WTC11 (cell line): ENCODE measurements at regions not wholly inside any gene's neighbourhood (a gene's known extent, or its start where the extent isn't known, plus 50 kb on each side); places are given as distances from the start of the nearest gene placed in this dataset.

ENCODE experiments used
- ATAC-seq: fragments of 200-7000 bp; cut with Tn5 transposase; 2 replicates; pipeline ENCODE4 v1.10.0; 2021; ENCODE audit warnings: mild to moderate bottlenecking, moderate library complexity
- CTCF ChIA-PET: fragments of 300-600 bp; sonication (Branson Sonifier 250); formaldehyde crosslinking; loops from one replicate; lab custom pipeline; 2021; ENCODE audit warnings: antibody characterized with exemption; lab: Charles Lee
- POLR2A ChIA-PET: fragments of 350-600 bp; sonication (Branson Sonifier 250); formaldehyde crosslinking; loops from one replicate; lab custom pipeline; 2021; ENCODE audit warnings: antibody characterized with exemption; lab: Charles Lee
- DNase-seq: peaks from one replicate; pipeline ENCODE4 v3.0.0; 2021; ENCODE audit warnings: low spot score
- H3K27ac Mint-ChIP-seq: 2 replicates; pipeline ENCODE4 v1.8.0; 2021; ENCODE audit warnings: mixed read lengths
- H3K27me3 Mint-ChIP-seq: 2 replicates; pipeline ENCODE4 v1.8.0; 2021; ENCODE audit warnings: low read depth, mild to moderate bottlenecking, moderate library complexity, mixed read lengths
- H3K36me3 Mint-ChIP-seq: 2 replicates; pipeline ENCODE4 v1.8.0; 2021; ENCODE audit warnings: mixed read lengths
- H3K4me1 Mint-ChIP-seq: 2 replicates; pipeline ENCODE4 v1.8.0; 2022; ENCODE audit warnings: mixed read lengths
- H3K4me3 Mint-ChIP-seq: 2 replicates; pipeline ENCODE4 v1.8.0; 2021; ENCODE audit warnings: mild to moderate bottlenecking, moderate library complexity, mixed read lengths
- H3K9me3 Mint-ChIP-seq: 2 replicates; pipeline ENCODE4 v1.8.0; 2021; ENCODE audit warnings: mixed read lengths
- CBFB ChIP-seq: sonication (generic); formaldehyde crosslinking; IDR thresholded peaks from 2 replicates; pipeline ENCODE4 v1.8.1; 2022; ENCODE audit warnings: mild to moderate bottlenecking, low read depth, missing genetic modification reagents
- ESRRA ChIP-seq: sonication (generic); formaldehyde crosslinking; IDR thresholded peaks from 2 replicates; pipeline ENCODE4 v1.8.1; 2022; ENCODE audit warnings: mild to moderate bottlenecking, missing genetic modification reagents, borderline replicate concordance
- ETV6 ChIP-seq: sonication (generic); formaldehyde crosslinking; IDR thresholded peaks from 2 replicates; pipeline ENCODE4 v1.8.1; 2022; ENCODE audit warnings: mild to moderate bottlenecking, missing genetic modification reagents
- FOXK1 ChIP-seq: sonication (generic); formaldehyde crosslinking; IDR thresholded peaks from 2 replicates; pipeline ENCODE4 v1.8.0; 2022; ENCODE audit warnings: mild to moderate bottlenecking, moderate library complexity, missing genetic modification reagents
- FOXP4 ChIP-seq: sonication (generic); formaldehyde crosslinking; IDR thresholded peaks from 2 replicates; pipeline ENCODE4 v1.8.0; 2022; ENCODE audit warnings: mild to moderate bottlenecking, missing genetic modification reagents
- JUN ChIP-seq: sonication (generic); formaldehyde crosslinking; IDR thresholded peaks from 2 replicates; pipeline ENCODE4 v1.8.0; 2023; ENCODE audit warnings: mild to moderate bottlenecking, missing genetic modification reagents
- KAT7 ChIP-seq: sonication (generic); formaldehyde crosslinking; IDR thresholded peaks from 2 replicates; pipeline ENCODE4 v1.8.1; 2023; ENCODE audit warnings: missing genetic modification reagents, mild to moderate bottlenecking, borderline replicate concordance
- PRDM15 ChIP-seq: sonication (generic); formaldehyde crosslinking; IDR thresholded peaks from 2 replicates; pipeline ENCODE4 v1.8.0; 2022; ENCODE audit warnings: missing genetic modification reagents
- PRRX2 ChIP-seq: fragments of 250-450 bp; sonication (Bioruptor Pico); IDR thresholded peaks from 2 replicates; pipeline ENCODE4 v1.8.0; 2021; ENCODE audit warnings: mild to moderate bottlenecking
- SMAD3 ChIP-seq: sonication (generic); formaldehyde crosslinking; IDR thresholded peaks from 2 replicates; pipeline ENCODE4 v1.8.0; 2022; ENCODE audit warnings: missing genetic modification reagents, mild to moderate bottlenecking, borderline replicate concordance
- SOX15 ChIP-seq: fragments of 250-450 bp; sonication (Bioruptor Pico); IDR thresholded peaks from 2 replicates; pipeline ENCODE4 v1.9.0; 2021; ENCODE audit warnings: mild to moderate bottlenecking
- TCF7 ChIP-seq: sonication (generic); formaldehyde crosslinking; IDR thresholded peaks from 2 replicates; pipeline ENCODE4 v1.8.0; 2022; ENCODE audit warnings: mild to moderate bottlenecking, low read depth, missing genetic modification reagents, moderate library complexity
- TP53 ChIP-seq: sonication (generic); formaldehyde crosslinking; IDR thresholded peaks from 2 replicates; pipeline ENCODE4 v1.8.1; 2023; ENCODE audit warnings: mild to moderate bottlenecking, missing genetic modification reagents
- ZBTB43 ChIP-seq: sonication (generic); formaldehyde crosslinking; IDR thresholded peaks from 2 replicates; pipeline ENCODE4 v1.8.1; 2023; ENCODE audit warnings: mild to moderate bottlenecking, missing genetic modification reagents
- ZNF138 ChIP-seq: sonication (generic); formaldehyde crosslinking; conservative IDR thresholded peaks from 2 replicates; pipeline ENCODE4 v1.8.1; 2022; ENCODE audit warnings: mild to moderate bottlenecking, moderate library complexity, missing genetic modification reagents
- ZNF263 ChIP-seq: sonication (generic); formaldehyde crosslinking; IDR thresholded peaks from 2 replicates; pipeline ENCODE4 v1.8.1; 2022; ENCODE audit warnings: low read depth, mild to moderate bottlenecking, moderate library complexity, missing genetic modification reagents
- ZNF425 ChIP-seq: fragments of 250-450 bp; sonication (Bioruptor Pico); conservative IDR thresholded peaks from 2 replicates; pipeline ENCODE4 v1.9.0; 2021; ENCODE audit warnings: mild to moderate bottlenecking

GRCh38 chr2:226017107-226017506 lies 617.6 kb downstream of the NYAP2 start (continued):
- no peak for TF ChIP-seq ZNF425 (CRISPR knock-in tag)

- Mint-ChIP-seq H3K9me3 (peaks cover 4% of the 10 kb centered on the region; the same call in 1 of the 2 replicates), H3K36me3 (no peaks in the 10 kb centered on the region), H3K4me3 (no peak overlapping the region), H3K4me1 (peaks cover 9% of the 10 kb centered on the region), H3K27ac (no peak overlapping the region), H3K27me3 (no peaks in the 10 kb centered on the region)
- TF ChIP-seq PRRX2 (CRISPR knock-in tag) (no peak), ZNF263 (CRISPR knock-in tag) (no peak), TP53 (CRISPR knock-in tag) (no peak), CBFB (CRISPR knock-in tag) (no peak), JUN (no peak), ETV6 (CRISPR knock-in tag) (no peak), FOXK1 (CRISPR knock-in tag) (no peak), KAT7 (CRISPR knock-in tag) (no peak), SMAD3 (CRISPR knock-in tag) (no peak), SOX15 (CRISPR knock-in tag) (no peak), ZNF425 (CRISPR knock-in tag) (no peak), ZBTB43 (CRISPR knock-in tag) (no peak), ESRRA (no peak), FOXP4 (CRISPR knock-in tag) (no peak), ZNF138 (CRISPR knock-in tag) (no peak), PRDM15 (CRISPR knock-in tag) (no peak), TCF7 (CRISPR knock-in tag) (no peak)
- DNase-seq = no peak
- ATAC-seq = no peak
- CTCF ChIA-PET = no interaction called here
- POLR2A ChIA-PET = no interaction called here
Observed at GRCh38 chr2:226011716-226012450, 612.4 kb downstream of the NYAP2 start.
